Activated CD4-positive, alpha-beta T cell treated with anti-CD3 and anti-CD28 coated beads, Interleukin-2, amount 50 U/mL, for 24 hours (primary cell): ENCODE measurements at regions not wholly inside any gene's neighbourhood (a gene's known extent, or its start where the extent isn't known, plus 50 kb on each side); places are given as distances from the start of the nearest gene placed in this dataset.

ENCODE experiments used
- DNase-seq, 2 donors: peaks; one replicate each; pipeline ENCODE4 v3.0.0-alpha.2; 2020; ENCODE audit warnings: low read depth in 1 of 2, low spot score in 1 of 2

DNA sequence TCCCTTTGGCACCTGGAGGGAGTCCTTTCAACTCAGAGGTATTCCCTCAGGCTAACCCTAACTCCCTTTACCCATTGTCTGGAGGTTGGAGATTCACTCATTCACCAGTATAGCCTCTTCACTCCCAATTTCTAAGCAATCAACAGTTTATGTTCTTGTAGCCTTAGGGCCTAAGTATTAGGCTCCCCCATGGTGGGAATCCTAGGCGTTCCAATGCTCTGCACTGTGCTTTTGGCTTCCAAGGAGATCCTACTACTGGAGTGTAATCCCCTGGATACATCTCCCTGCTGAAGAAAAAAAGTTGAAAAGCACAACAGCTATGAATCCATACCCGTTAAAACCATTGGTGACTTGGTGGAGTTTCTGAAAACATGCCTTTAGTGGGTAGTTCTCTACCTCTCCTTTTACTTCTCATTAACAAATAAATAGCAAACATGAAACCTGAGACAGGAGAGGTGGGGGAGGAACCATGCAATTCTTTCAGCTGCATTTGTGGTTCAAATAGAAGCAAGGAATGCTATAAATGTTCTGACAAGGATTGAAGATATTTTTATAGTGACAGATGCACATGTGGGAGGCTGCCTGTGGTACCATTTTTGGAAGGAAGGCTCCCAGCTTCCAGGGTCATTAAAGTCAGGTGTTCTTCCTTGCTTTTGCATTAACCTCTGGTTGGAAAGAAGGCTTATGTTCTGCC is 397.1 kb downstream of the DMAC1 start:
- no peak for DNase-seq

DNA sequence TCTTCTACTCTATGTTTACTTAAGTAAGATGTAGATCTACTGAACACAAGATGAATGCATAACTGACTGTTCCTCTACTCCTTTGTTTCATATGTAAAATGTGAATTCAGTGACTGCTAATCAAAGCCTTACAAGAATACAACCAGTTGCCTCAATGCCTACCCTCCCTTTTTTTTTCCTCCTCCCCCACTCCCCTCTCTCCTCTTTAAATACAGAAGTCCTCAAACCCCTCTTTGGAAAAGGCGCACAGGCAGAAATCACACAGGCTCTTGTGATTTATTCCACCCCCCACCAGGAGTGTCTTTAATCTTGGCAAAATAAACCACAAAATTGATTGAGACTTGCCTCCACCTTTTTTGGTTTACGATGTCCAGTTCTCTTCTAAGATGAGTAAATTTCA is 398.5 kb downstream of the DMAC1 start:
- no peak for DNase-seq

DNA sequence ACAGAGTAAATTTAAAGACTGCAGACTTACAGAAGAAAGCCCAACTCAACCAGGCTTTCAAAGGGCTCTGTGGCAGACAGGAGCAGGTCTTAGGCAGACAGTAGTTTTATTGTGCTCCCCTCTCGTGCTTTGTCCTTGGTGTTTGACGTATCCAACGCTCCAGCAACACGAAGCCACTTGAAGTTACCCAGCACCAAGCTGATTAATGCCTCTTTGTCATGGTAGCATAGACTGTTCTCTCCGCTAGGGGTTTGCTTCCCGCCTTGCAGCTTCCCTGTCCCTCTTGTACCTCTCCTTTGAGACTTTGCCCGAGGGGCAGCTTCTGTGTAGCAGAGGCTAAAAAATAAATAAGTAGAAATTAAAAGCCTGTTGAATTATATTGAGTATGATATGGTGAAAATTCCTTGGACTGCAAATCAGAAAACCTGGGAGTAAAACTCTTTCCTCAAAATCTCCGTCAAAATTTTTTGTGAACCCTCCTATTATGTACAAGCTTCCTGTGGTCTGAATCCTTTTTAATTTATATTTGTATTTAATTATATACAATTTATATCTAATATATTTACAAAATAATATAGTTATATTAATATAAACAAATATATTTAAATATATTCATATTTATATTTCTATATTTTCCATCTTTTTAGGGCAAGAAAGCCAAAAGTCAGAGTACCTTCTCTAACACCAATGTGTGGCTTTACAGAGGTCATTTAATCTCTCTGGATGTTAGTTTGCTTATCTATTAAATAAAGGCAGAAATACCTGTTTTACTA is 405.4 kb downstream of the DMAC1 start:
- DNase-seq: no peak

DNA sequence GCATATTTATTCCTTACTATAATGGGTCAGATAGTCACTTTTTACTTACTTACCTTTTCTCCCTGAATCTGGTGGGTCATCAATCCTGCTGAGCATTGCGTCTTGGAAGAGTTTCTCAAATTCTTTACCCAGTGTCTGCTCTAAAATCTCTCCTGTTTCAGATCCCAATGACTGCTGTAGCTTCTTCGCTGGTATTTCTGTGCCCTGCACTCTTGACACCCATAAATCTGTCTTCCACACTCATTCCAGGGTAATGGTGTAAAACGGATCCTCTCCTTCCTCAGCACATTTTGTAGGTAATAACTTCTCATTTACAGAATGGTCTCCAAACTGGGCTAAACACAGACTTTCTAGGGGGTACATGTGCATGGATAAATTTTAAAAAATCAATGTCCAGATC is 407.4 kb downstream of the DMAC1 start:
- DNase-seq: no peak

DNA sequence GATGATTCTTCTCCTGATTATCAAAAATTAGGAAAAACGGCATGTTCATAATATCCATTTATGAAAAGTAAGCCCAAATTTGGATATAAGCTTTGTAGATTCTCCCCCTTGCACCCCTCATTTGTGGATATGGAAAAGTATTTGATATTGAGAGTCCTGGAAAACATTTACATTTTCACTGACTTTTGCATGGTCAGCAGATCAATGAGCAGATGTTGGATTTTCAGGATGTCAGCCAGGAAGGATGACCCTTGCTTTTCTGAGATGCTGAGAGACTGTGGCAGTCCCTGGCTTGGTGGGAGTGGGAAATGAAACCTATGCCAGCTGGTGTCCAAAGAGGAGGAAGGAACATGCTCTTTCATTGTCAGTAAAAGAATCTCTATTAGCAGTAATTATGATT is 410.8 kb downstream of the DMAC1 start:
- no peak for DNase-seq

DNA sequence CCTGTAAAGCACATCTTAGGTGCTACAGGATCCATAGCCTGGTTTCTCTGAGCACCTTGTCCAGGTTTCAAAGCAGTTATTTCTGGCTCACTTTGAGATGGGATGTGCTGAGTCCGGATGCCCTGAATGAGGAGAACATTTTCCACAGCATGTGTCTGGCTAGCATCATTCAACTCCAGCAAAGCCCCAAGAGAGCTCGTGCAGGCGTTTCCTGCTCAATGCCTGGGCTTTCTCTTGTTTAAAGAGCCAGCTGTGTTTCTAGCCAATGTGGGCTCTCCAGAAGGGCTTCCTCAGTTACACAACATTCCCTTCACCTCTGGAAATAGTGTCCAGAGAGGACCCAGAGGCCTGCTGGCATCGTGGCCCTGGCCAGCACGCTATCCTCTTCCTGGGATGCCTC is 411.7 kb downstream of the DMAC1 start:
- no peak for DNase-seq

DNA sequence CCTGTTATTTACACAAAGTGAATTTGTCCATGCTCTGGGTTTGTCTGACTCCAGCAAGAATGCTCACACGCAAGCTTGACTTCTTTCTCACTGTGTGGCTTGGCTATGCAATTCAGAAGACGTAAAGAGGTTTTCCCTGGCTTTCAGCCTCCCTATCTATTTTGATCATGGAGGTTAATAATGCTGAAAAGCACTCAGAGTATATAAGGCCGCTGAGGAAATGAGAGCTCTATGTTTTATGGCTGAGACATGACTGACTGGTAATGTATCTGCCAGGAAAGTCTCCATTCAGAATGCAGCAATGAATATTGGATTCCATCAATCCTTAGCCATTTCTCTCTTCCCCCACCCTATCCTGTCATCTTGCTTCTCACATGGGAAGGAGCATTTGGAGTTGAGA is 417.3 kb downstream of the DMAC1 start:
- no peak for DNase-seq

DNA sequence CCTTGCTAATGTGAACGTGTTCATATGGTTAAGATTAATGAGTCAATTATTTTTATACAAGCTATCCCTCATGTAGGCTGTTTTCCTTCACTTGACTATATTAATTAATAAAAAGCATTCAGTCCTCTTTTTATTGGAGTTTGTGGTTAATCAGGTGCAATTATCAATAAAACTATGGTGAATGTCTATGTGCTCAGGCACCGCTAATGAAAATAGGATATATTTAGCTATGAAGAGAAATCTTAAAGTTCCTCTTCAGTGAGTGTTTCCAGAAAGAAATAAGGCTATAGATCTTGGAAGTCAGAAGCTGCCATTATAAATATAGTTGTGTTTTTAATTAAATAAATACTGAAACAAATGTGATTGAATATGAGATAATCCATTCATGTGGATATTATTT is 422.1 kb downstream of the DMAC1 start:
- DNase-seq: no peak

DNA sequence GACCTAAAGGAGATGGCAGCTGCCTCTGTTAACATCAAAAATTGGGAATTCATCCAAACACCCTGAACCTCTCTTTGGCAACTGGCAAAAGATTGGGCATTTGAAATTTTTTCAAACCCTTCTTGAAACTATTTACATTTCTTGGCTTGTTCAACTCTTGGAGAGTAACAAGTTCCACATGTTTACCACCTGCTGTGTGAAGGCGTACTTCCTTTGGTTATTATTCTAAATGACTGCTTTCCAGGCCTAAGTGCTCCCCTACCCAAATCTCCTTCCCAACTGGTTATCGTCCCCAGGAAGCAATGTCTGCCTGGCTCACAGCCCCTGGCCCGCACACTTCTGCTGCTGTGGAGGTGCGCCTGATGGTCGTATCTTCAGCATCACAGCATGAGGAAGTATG is 422.7 kb downstream of the DMAC1 start:
- DNase-seq: no peak

DNA sequence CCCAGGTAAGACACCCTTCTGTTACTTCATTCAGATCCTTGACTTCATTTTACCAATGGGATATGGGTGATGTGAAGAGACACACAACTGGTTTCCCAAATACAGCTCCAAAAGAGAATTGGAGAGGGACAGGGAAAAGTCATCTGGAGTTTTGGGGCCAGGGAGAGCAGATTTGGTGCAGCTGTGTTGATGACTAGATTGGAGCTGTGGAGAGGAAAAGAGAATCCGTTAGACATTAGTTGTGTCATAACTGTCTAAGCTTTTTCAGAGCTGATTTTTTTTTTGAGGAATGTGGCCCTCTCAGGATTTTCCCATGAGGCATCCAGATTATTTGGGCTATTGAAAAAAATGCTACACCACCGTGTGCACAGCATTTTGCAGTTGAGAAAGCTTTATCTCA is 423.4 kb downstream of the DMAC1 start:
- no peak for DNase-seq

DNA sequence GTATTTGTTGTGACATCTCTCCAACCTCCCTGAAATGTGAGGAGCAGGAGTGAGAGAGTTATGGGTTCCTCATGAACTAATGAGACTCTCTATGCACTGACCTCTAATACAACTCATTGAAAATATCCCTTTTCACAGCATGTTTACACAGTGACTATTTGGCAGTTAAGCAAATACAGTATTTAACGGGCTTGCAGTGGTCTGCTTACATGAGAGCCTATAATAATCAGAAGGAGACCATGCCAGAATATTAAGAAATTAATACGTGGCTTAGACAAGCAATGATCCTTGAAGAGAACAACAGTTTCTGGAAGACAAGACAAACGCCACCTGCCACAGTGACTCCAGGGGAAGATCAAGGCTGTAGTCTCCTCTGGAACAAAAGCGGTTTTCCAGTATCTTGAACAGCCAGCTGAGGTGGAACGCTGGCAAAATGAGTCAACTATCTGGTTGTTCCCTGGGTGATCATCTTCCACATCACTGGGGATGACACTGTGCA is 424.5 kb downstream of the DMAC1 start:
- no peak for DNase-seq

DNA sequence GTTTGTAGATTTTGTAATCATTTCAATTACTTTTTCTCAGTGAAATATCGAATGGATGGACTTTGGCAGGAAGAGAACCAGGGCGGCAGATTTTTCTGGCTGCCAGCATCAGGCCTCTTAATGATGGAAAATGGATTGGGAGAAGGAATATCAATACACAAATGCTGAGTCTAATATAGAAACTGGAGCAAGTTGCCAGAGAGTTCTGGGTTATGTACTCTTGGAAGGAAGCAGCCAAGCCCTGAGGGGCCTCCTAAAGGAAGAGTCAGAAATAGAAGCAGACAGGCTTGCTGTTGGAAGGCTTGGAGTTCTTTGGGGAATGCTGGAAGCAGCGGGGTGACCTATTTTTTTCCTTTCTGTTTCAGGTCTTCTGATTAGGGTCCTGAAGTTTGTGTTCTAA is 428.6 kb downstream of the DMAC1 start:
- no peak for DNase-seq

DNA sequence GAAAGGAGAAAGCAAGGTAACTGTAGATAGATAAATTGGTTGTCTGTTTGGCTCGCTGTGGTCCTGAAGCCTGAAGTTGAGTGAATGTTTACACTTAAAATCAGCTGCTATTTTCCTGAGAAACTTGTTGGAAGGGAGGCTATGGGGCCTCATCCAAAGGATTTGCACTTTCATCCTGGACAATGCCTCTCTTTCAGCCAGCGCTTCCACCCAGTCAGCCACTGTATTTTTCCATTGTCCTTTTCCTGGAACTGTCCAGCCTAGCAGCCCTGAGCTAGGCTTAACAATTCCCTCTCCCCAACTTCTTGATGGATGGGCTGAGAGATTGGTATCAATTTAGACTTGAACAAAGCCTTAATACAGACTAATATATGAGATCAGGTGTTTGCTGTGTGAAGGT is 429.2 kb downstream of the DMAC1 start:
- DNase-seq: no peak

DNA sequence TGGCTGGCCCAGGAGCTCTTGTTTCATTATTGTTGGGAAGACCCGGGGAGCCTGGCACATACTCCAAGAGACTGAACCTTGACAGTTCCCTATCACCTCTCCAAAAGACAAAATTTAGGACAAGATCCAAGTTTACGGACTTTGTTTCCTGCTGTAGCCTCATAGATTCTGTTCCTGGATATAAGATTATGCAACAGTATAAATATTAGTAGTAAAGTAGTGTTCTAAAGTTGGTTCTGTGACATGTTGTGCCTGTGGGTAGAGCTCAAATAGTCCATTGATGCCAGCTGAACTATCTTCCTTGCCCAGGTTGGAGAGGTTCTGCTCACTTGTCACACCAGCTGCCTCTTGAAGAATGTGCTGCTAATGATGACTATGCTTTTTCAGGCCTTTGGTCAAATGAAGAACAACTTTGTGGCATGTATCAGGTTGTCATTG is 430.2 kb downstream of the DMAC1 start:
- no peak for DNase-seq

DNA sequence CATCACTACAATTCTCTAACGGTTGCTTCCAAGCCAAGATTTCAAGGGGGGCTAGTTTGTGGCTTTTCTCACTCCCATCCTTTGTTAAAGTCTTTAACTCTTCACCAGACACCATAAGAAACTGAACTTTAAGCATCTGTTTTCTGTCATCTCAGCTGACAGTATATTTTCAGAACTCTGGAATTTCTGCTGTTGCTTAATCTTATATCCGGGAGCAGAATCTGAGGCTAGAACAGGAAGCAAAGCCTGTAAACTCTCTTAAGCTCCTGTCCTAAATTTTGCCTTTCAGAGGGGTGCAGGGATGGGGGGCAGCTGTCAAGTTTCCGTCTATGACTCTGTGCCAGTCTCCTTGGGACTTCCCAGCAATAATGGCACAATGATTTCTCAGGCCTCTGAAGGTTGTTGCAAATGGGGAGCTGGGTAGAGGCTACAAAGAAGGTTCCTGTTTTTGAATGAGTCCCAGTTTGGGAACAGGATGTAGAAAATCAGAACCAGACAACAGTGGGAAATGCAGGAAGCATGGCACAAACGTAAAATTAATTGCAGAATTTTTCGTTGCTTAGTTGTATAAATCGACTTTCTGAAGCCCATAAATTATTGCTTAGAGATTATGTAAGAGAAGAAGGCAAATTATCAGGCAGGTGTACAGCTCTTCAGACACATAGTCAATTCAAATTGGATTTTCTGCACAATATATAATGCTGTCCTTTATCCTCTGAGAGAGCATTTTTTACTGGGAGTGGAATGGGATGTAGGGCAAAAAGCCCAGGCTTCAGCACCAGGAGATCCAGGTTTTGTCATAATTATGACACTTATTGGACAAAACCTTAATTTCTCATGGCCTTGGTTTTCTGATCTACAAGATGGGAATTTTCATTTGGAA is 430.9 kb downstream of the DMAC1 start:
- no peak for DNase-seq

DNA sequence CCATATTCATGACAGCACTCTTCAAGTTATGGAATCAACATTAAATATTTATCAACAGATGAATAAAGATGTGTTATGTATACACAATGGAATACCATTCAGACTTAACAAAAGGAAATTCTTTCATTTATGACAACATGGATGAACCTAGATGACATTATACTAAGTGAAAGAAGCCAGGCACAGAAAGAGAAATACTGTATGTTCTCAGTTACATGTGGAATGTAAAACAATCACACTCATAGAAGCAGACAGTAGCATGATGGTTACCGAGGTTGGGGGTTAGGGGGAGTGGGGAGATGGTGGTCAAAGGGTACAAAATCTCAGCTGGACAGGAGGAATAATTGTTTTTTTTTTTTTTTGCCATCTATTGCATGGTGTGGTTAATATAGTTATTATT is 431.9 kb downstream of the DMAC1 start:
- DNase-seq: no peak

DNA sequence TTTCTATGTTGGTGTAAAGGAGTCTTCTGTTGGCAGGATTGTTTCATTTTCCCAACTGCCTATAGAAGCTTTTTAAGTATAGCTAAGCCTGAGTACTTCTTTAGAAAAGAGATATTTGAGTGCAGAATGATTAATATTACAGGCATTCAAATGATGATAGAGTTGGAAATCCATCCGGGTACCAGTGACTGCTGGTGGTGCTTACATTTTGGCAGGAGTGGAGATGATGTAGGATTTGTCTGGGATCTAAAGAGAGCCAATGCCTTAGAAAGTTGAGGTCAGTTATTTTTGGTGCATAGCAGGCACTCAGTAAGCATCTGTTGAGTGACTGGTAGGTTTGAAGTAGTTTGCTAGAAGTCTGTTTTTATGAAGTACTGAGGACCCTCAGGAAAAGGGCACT is 433.5 kb downstream of the DMAC1 start:
- DNase-seq: no peak

DNA sequence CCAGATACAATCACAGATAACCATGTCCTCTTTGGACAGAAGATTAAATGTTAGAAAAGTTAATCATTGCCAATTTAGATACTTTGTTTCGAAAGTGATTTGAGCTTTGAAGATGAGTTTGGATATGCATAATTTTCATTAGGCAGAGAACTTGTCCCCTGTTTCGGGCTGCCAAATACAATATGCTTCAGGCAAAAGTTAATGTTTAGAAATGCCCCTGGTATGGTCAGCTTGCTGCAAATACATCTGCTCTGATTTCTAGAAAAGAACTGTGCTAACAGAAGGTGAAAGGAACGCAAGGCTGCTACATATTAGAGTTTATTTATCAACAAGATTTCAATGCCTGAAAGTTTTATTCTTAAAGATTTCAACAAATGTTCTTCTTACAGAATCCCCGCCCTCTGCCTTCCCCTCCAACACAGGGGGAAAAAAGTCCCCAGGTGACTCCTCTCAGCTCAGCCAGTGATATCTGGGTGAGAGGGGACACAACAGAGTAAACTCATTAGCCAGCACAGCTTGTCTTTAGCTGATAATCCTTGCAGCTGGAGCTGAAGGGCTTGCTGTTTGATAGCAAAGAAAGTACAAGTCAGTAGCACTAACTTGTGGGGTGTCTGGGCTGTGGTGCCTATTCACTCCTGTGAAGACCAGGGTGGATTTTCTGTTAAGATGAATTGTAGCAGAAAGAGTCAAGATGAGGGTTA is 435.7 kb downstream of the DMAC1 start:
- DNase-seq: no peak

DNA sequence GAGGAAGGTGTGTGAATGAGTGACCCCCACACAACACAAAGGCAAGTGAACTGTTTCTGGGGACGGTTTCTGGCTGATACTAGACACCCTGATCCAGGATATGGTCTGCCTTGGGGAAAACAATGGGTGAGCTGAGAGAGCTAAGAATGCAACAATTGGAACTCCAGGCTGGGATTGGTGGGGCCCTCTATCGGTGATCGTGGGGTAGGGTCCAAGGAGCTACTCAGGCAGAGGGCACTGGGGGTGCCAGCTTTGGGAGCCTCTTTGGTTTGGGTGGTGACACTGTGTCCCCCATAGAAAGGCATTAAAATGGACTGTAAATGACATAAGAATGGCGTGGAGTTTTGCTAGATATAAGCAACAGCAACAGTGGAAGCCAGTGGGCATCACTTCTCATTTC is 439.1 kb downstream of the DMAC1 start:
- DNase-seq: no peak

DNA sequence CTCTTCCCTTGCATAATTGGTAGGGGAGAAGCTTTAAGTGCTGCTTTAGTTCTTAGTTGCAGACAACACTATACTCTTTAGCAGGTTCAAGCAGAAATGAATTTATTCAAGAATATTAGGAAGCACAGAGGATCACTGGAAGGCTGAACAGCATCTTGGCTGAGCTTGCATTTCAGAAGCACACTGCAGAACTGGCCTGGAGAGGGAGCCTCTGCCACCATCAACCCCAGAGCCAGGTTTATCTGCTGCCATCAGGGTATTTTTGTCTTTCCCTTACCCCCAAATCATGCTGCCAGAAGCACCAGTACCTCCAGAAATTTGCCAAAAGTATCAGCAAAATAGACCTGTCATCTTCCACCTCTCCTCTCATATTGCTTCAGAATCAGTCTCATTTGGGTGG is 440.7 kb downstream of the DMAC1 start:
- DNase-seq: no peak

DNA sequence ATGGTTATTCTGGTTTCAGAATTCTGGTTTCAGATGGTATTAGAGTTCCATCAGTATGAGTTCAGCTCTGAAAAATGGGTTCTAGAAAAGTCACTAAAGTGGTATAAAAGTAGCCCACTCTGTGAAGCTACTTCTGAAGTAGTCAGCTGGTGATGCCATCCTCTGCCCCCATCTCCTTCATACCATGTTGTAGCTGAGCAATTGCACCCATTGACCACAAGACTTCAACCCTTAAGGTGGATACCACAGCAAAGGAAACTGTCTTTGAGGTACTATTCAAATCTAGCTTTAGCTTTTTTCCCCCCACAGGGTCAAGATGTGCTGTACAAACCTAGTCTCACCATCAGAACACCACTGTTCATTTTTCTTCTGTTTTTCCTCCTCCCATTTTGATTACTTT is 444.9 kb downstream of the DMAC1 start:
- DNase-seq: no peak
